GM10266 (cell line): ENCODE measurements at regions not wholly inside any gene's neighbourhood (a gene's known extent, or its start where the extent isn't known, plus 50 kb on each side); places are given as distances from the start of the nearest gene placed in this dataset.

Experiments
- DNase-seq: peaks from one replicate; pipeline ENCODE4 v3.0.0; 2012; ENCODE audit errors: extremely low spot score
- CTCF ChIP-seq: IDR thresholded peaks from 2 replicates; pipeline ENCODE4 v1.5.1; 2012; ENCODE audit warnings: mild to moderate bottlenecking, low read depth; ENCODE audit not compliant: control insufficient read depth, insufficient read depth; ENCODE audit errors: missing control alignments

DNA sequence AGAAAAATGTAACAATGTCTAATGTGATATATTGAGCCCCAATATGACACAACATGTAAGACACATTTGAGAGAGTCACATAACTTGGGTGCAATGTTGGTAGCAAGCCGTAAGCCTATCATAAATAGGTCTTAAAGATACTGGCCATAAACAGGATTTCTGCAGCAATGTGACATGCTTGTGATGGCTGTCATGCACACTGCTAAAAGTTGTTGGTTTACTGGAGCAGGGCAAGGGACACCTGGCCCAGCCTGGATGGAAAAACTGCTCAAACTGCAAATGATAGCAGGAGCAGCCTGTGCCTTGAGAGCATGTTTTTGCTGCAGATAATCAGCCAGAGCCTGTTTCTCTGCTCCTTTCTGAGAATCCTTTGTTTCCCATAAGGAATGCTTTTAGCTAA, 136.7 kb upstream of the ZNF91 start:
- no peak for DNase-seq
- no peak for TF ChIP-seq CTCF

GRCh38 chr19:23531231-23531790, 136.0 kb upstream of the ZNF91 start:
- DNase-seq = no peak
- TF ChIP-seq CTCF = no peak

DNA sequence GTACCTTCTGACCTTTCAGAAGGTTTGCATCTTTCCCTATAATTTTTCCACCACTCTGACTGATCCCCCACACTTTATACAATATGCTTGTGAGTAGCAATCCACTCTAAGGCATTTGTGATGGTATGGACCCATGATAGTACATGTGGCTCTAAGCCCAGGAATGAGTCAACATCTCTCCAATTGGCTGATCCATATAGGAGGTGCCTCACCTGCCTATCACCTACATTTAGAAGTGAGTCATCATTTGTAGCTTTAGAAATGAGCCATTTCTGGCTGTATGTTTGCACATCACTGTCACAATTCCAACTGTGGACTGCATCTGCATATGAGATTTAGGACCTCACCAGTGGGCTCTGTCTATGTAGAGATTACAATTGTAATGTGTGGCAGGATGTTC, 133.1 kb upstream of the ZNF91 start:
- DNase-seq = no peak
- TF ChIP-seq CTCF = no peak

- no peak for TF ChIP-seq CTCF
- peak; percentile 34 for DNase-seq
Observed at GRCh38 chr19:23527797-23528196, 132.5 kb upstream of the ZNF91 start.

DNA sequence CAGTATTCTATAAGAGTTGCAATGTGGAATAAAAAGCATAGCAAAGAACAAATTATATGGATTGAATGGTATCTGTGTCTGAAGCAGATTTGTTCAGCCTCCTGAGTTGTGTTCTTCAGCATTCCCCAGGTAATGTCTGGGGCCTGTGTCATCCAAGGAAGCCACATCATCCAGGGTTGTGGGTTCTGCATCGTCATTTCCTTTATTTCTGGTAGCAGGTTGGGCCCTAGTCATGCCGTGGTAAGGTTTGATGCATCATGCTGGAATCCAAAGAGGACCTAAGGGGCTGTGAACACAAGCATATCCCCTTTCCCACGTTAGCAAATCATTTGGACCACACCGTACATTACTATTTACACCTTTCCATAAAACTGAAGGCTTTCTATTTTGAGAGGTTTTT, 131.0 kb upstream of the ZNF91 start:
- TF ChIP-seq CTCF = no peak
- no peak for DNase-seq

GRCh38 chr19:23525276-23525852, 130.1 kb upstream of the ZNF91 start:
- TF ChIP-seq CTCF = no peak
- no peak for DNase-seq

GRCh38 chr19:23523863-23524262, 128.6 kb upstream of the ZNF91 start:
- no peak for DNase-seq
- no peak for TF ChIP-seq CTCF
